ENCODE measurements at regions not wholly inside any gene's neighbourhood (a gene's known extent, or its start where the extent isn't known, plus 50 kb on each side); places are given as distances from the start of the nearest gene placed in this dataset.

GRCh38 chr5:144084971-144085370 is 85.5 kb downstream of the YIPF5 start:
- DNase-seq, result no peak

- no peak for DNase-seq
Observed at GRCh38 chr5:144085381-144085780, 85.1 kb downstream of the YIPF5 start.

- no peak for DNase-seq
Observed at GRCh38 chr5:144086295-144086694, 84.2 kb downstream of the YIPF5 start.

GRCh38 chr5:144087576-144087975 is 82.9 kb downstream of the YIPF5 start:
- no peak for DNase-seq

GRCh38 chr5:144088206-144089064 is 82.0 kb downstream of the YIPF5 start:
- no peak for DNase-seq

- peak; percentile 15 for DNase-seq
Observed at GRCh38 chr5:144089401-144090021, 80.9 kb downstream of the YIPF5 start.

- no peak for DNase-seq
Observed at GRCh38 chr5:144092508-144092907, 78.0 kb downstream of the YIPF5 start.

GRCh38 chr5:144093400-144093799 is 77.1 kb downstream of the YIPF5 start:
- DNase-seq, result no peak

- DNase-seq, result no peak
Observed at GRCh38 chr5:144093868-144094267, 76.6 kb downstream of the YIPF5 start.

- no peak for DNase-seq
Observed at GRCh38 chr5:144100702-144101101, 69.8 kb downstream of the YIPF5 start.

- DNase-seq, result no peak
Observed at GRCh38 chr5:144101616-144102015, 68.8 kb downstream of the YIPF5 start.

- no peak for DNase-seq
Observed at GRCh38 chr5:144102361-144102760, 68.1 kb downstream of the YIPF5 start.

- DNase-seq, result no peak
Observed at GRCh38 chr5:144102979-144103378, 67.5 kb downstream of the YIPF5 start.

GRCh38 chr5:144103611-144104485 is 66.6 kb downstream of the YIPF5 start:
- no peak for DNase-seq

GRCh38 chr5:144105371-144105770 is 65.1 kb downstream of the YIPF5 start:
- no peak for DNase-seq

- no peak for DNase-seq
Observed at GRCh38 chr5:144108131-144108530, 62.3 kb downstream of the YIPF5 start.
